Fibroblast of peridontal ligament (primary cell): ENCODE measurements at regions not wholly inside any gene's neighbourhood (a gene's known extent, or its start where the extent isn't known, plus 50 kb on each side); places are given as distances from the start of the nearest gene placed in this dataset.
"Not testable (repeated sequence)": the region's sequence is repeated elsewhere in the genome, so short reads cannot be mapped to it uniquely, and the experiment has no call there.

ENCODE experiments used
- DNase-seq: peaks from one replicate; pipeline ENCODE4 v3.0.0-alpha.2; 2010; ENCODE audit errors: extremely low read depth

GRCh38 chr13:94902722-94903407 lies 190.5 kb upstream of the SOX21 start:
- no peak for DNase-seq

- DNase-seq: no peak
These were observed 188.7 kb upstream of the SOX21 start for GRCh38 chr13:94901070-94901469.

GRCh38 chr13:94896719-94897317 lies 184.5 kb upstream of the SOX21 start:
- DNase-seq: no peak

GRCh38 chr13:94896238-94896637 lies 183.9 kb upstream of the SOX21 start:
- no peak for DNase-seq

- peak; percentile 2 for DNase-seq
These were observed 173.8 kb upstream of the SOX21 start for GRCh38 chr13:94886191-94886590.

GRCh38 chr13:94880463-94880862 lies 168.1 kb upstream of the SOX21 start:
- no peak for DNase-seq

- no peak for DNase-seq
These were observed 166.3 kb upstream of the SOX21 start for GRCh38 chr13:94878602-94879165.

GRCh38 chr13:94864474-94864873 lies 152.1 kb upstream of the SOX21 start:
- DNase-seq: no peak

GRCh38 chr13:94860981-94861407 lies 148.6 kb upstream of the SOX21 start:
- DNase-seq: peak; percentile 30

GRCh38 chr13:94859811-94860210 lies 147.5 kb upstream of the SOX21 start:
- DNase-seq: no peak

- DNase-seq: no peak
These were observed 146.9 kb upstream of the SOX21 start for GRCh38 chr13:94859278-94859691.

GRCh38 chr13:94858856-94859255 lies 146.5 kb upstream of the SOX21 start:
- no peak for DNase-seq

GRCh38 chr13:94854688-94855087 lies 142.3 kb upstream of the SOX21 start:
- no peak for DNase-seq

GRCh38 chr13:94851576-94851975 lies 139.2 kb upstream of the SOX21 start:
- no peak for DNase-seq

- DNase-seq: no peak
These were observed 136.9 kb upstream of the SOX21 start for GRCh38 chr13:94849254-94849653.

- no peak for DNase-seq
These were observed 130.6 kb upstream of the SOX21 start for GRCh38 chr13:94842901-94843300.

- DNase-seq: not testable (repeated sequence)
These were observed 124.7 kb upstream of the SOX21 start for GRCh38 chr13:94837056-94837455.

GRCh38 chr13:94829837-94830365 lies 117.6 kb upstream of the SOX21 start:
- DNase-seq: no peak

GRCh38 chr13:94829185-94829836 lies 117.0 kb upstream of the SOX21 start:
- no peak for DNase-seq

- no peak for DNase-seq
These were observed 115.2 kb upstream of the SOX21 start for GRCh38 chr13:94827566-94827965.

- DNase-seq: peak; percentile 0
These were observed 113.2 kb upstream of the SOX21 start for GRCh38 chr13:94825507-94825906.

GRCh38 chr13:94824601-94825000 lies 112.3 kb upstream of the SOX21 start:
- no peak for DNase-seq

GRCh38 chr13:94822356-94822755 lies 110.0 kb upstream of the SOX21 start:
- DNase-seq: no peak
